Activated naive CD8-positive, alpha-beta T cell treated with anti-CD3 and anti-CD28 coated beads for 36 hours (primary cell): ENCODE measurements at regions not wholly inside any gene's neighbourhood (a gene's known extent, or its start where the extent isn't known, plus 50 kb on each side); places are given as distances from the start of the nearest gene placed in this dataset.

Source experiments
- DNase-seq: peaks from one replicate; pipeline ENCODE4 v3.0.0; 2021
- H3K27ac Mint-ChIP-seq: one replicate; pipeline ENCODE4 v1.8.0; 2022; ENCODE audit warnings: mild to moderate bottlenecking, moderate library complexity, mixed read lengths
- H3K27me3 Mint-ChIP-seq: one replicate; pipeline ENCODE4 v1.8.0; 2022; ENCODE audit warnings: mild to moderate bottlenecking, mixed read lengths
- H3K36me3 Mint-ChIP-seq: one replicate; pipeline ENCODE4 v1.8.0; 2021; ENCODE audit warnings: mild to moderate bottlenecking, mixed read lengths
- H3K4me1 Mint-ChIP-seq: one replicate; pipeline ENCODE4 v1.8.0; 2021; ENCODE audit warnings: mixed read lengths
- H3K4me3 Mint-ChIP-seq: one replicate; pipeline ENCODE4 v1.8.0; 2022; ENCODE audit warnings: mild to moderate bottlenecking, moderate library complexity, mixed read lengths
- H3K9me3 Mint-ChIP-seq: one replicate; pipeline ENCODE4 v1.8.0; 2022; ENCODE audit warnings: mixed read lengths

DNA sequence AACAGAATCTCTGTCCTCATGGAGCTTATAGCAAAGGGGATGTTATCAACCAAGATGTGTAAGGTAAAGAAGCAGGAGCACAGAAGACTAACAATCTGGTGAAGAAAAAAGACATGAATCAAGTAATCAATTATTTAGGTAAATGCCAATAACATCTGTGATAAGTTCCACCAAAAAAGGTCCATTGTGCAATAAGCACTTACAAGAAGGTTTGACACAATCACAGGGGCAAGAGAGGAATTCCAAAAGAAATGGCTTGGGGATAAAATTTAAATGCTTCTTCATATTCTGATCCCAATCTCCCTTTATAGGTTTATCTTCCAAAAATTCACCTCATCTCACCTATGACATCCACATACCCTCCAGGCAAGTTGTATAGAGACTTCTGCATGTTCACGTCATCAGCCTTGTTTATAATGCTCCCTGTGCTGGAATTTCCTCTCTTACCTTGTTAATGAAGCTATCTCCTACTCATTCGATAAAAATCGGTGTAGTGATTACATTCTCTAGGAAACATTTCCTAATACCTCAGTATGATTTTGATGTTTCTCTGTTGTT, 53.6 kb upstream of the DPT start:
- Mint-ChIP-seq H3K27ac (no peak overlapping the region), H3K36me3 (no peaks in the 10 kb centered on the region), H3K4me3 (no peak overlapping the region), H3K27me3 (peaks cover 5% of the 10 kb centered on the region), H3K9me3 (no peaks in the 10 kb centered on the region), H3K4me1 (no peaks in the 10 kb centered on the region)
- DNase-seq: no peak

- Mint-ChIP-seq H3K4me3 (no peak overlapping the region), H3K27ac (no peak overlapping the region), H3K4me1 (no peaks in the 10 kb centered on the region), H3K36me3 (no peaks in the 10 kb centered on the region), H3K27me3 (peaks cover 5% of the 10 kb centered on the region), H3K9me3 (no peaks in the 10 kb centered on the region)
- no peak for DNase-seq
Observed at GRCh38 chr1:168783458-168784210, 54.6 kb upstream of the DPT start.

- no peaks in the 10 kb centered on the region for H3K4me1 Mint-ChIP-seq
- peaks cover 5% of the 10 kb centered on the region for H3K27me3 Mint-ChIP-seq
Observed at GRCh38 chr1:168786476-168787330, 57.7 kb upstream of the DPT start.

GRCh38 chr1:168788258-168788657, 59.3 kb upstream of the DPT start:
- Mint-ChIP-seq H3K27me3 (peaks cover 5% of the 10 kb centered on the region), H3K4me3 (no peak overlapping the region), H3K4me1 (peaks cover 1% of the 10 kb centered on the region), H3K36me3 (no peaks in the 10 kb centered on the region), H3K9me3 (no peaks in the 10 kb centered on the region), H3K27ac (no peak overlapping the region)
- DNase-seq: no peak

More at GRCh38 chr1:168786476-168787330, 57.7 kb upstream of the DPT start:
- H3K36me3 Mint-ChIP-seq: no peaks in the 10 kb centered on the region
- no peak overlapping the region for H3K27ac Mint-ChIP-seq
- no peaks in the 10 kb centered on the region for H3K9me3 Mint-ChIP-seq
- no peak for DNase-seq
- H3K4me3 Mint-ChIP-seq: no peak overlapping the region

- Mint-ChIP-seq H3K9me3 (no peaks in the 10 kb centered on the region), H3K4me3 (no peak overlapping the region), H3K4me1 (peaks cover 1% of the 10 kb centered on the region), H3K27ac (no peak overlapping the region), H3K27me3 (peaks cover 8% of the 10 kb centered on the region), H3K36me3 (no peaks in the 10 kb centered on the region)
- no peak for DNase-seq
Observed at GRCh38 chr1:168789501-168789900, 60.5 kb upstream of the DPT start.

- no peak for DNase-seq
- H3K27ac Mint-ChIP-seq: no peak overlapping the region
- H3K36me3 Mint-ChIP-seq: no peaks in the 10 kb centered on the region
- peaks cover 3% of the 10 kb centered on the region for H3K27me3 Mint-ChIP-seq
- H3K9me3 Mint-ChIP-seq: no peaks in the 10 kb centered on the region
- no peak overlapping the region for H3K4me3 Mint-ChIP-seq
- peaks cover 1% of the 10 kb centered on the region for H3K4me1 Mint-ChIP-seq
Observed at GRCh38 chr1:168792142-168792541, 63.1 kb upstream of the DPT start.

DNA sequence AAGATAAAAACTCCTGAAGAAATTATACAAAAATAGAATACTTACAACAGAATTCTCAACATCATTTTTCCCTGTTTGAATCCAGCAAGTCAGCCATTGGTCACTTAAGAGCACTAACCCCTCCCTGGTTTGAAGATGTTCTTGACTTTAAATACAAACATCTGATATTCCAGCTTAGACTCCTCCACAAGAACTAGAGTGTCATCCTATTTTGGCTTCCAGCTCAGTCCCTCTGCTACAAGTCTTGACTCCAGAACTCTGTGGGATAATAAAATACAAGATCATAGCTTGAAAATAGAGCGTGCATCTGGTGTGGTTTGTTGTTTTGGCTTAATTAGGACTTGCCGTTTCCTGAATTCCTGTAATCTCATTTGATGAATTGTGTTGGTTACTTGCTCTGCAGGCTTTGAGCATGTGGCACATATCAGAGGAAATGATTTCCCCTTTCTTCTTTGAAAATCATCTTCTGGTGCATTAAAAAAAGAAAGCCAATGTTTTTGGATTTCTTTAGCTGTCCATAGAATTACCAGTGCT, 63.7 kb upstream of the DPT start:
- H3K27me3 Mint-ChIP-seq: peaks cover 3% of the 10 kb centered on the region
- no peaks in the 10 kb centered on the region for H3K9me3 Mint-ChIP-seq
- DNase-seq: no peak
- no peaks in the 10 kb centered on the region for H3K36me3 Mint-ChIP-seq
- peaks cover 1% of the 10 kb centered on the region for H3K4me1 Mint-ChIP-seq
- no peak overlapping the region for H3K27ac Mint-ChIP-seq
- no peak overlapping the region for H3K4me3 Mint-ChIP-seq

DNA sequence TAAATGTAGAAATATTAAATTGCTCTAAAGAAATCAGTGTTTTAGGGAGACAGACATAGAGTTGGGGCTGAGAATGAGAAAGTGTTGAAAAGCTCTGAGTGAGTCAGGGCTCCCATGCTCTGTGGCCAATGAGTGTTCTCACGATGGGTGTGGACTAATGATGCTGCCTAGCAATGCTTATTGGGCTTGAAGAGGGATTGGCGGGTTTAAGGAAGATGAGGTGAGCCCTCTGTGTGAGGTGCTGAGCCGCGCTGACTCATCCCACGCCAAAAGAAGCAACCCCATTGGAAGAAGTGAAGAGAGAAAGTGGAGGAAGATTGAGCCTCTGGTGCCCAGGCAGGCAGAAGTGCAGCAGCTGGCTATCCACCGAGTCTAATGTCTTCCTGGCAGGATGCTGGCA, 65.1 kb upstream of the DPT start:
- Mint-ChIP-seq H3K36me3 (no peaks in the 10 kb centered on the region), H3K27me3 (peaks cover 3% of the 10 kb centered on the region), H3K9me3 (no peaks in the 10 kb centered on the region), H3K4me1 (peaks cover 1% of the 10 kb centered on the region), H3K27ac (no peak overlapping the region), H3K4me3 (no peak overlapping the region)
- DNase-seq: no peak

- H3K9me3 Mint-ChIP-seq: no peaks in the 10 kb centered on the region
- H3K4me1 Mint-ChIP-seq: peaks cover 1% of the 10 kb centered on the region
- no peak overlapping the region for H3K27ac Mint-ChIP-seq
- H3K4me3 Mint-ChIP-seq: no peak overlapping the region
- no peak for DNase-seq
- no peaks in the 10 kb centered on the region for H3K36me3 Mint-ChIP-seq
- peaks cover 3% of the 10 kb centered on the region for H3K27me3 Mint-ChIP-seq
Observed at GRCh38 chr1:168795681-168796080, 66.7 kb upstream of the DPT start.

- no peaks in the 10 kb centered on the region for H3K27me3 Mint-ChIP-seq
- H3K4me3 Mint-ChIP-seq: no peak overlapping the region
- DNase-seq: no peak
- no peaks in the 10 kb centered on the region for H3K4me1 Mint-ChIP-seq
- no peaks in the 10 kb centered on the region for H3K9me3 Mint-ChIP-seq
- no peaks in the 10 kb centered on the region for H3K36me3 Mint-ChIP-seq
- no peak overlapping the region for H3K27ac Mint-ChIP-seq
Observed at GRCh38 chr1:168799927-168800605, 71.1 kb upstream of the DPT start.

- H3K4me1 Mint-ChIP-seq: no peaks in the 10 kb centered on the region
- DNase-seq: no peak
- no peaks in the 10 kb centered on the region for H3K27me3 Mint-ChIP-seq
- no peak overlapping the region for H3K27ac Mint-ChIP-seq
- no peak overlapping the region for H3K4me3 Mint-ChIP-seq
- H3K36me3 Mint-ChIP-seq: no peaks in the 10 kb centered on the region
- H3K9me3 Mint-ChIP-seq: no peaks in the 10 kb centered on the region
Observed at GRCh38 chr1:168801032-168801745, 72.2 kb upstream of the DPT start.

- no peak for DNase-seq
- Mint-ChIP-seq H3K27me3 (no peaks in the 10 kb centered on the region), H3K27ac (no peak overlapping the region), H3K4me1 (no peaks in the 10 kb centered on the region), H3K9me3 (no peaks in the 10 kb centered on the region), H3K4me3 (no peak overlapping the region), H3K36me3 (no peaks in the 10 kb centered on the region)
Observed at GRCh38 chr1:168803806-168804510, 75.0 kb upstream of the DPT start.

DNA sequence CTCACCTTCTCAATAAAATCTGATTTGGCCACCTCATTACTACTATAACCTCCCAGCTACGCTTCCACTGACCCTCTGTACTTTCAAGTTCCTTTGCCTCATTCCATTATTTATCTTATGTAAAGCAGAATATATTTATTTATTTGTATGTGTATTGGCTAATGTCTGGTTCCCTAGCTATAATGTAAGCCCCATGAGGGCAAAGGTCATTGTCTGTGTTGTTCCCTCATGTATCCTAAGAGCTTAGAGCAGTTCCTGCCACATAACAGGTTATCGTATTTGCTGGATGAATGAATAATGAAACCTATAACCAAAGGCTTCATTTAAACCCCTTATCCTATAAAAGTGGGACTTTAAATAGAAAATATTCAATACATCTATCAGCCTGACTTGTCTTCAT, 77.9 kb upstream of the DPT start:
- H3K4me3 Mint-ChIP-seq: no peak overlapping the region
- H3K4me1 Mint-ChIP-seq: no peaks in the 10 kb centered on the region
- H3K27ac Mint-ChIP-seq: no peak overlapping the region
- H3K27me3 Mint-ChIP-seq: no peaks in the 10 kb centered on the region
- DNase-seq: no peak
- no peaks in the 10 kb centered on the region for H3K36me3 Mint-ChIP-seq
- H3K9me3 Mint-ChIP-seq: no peaks in the 10 kb centered on the region

GRCh38 chr1:168811176-168811575, 82.2 kb upstream of the DPT start:
- Mint-ChIP-seq H3K4me1 (no peaks in the 10 kb centered on the region), H3K4me3 (no peak overlapping the region), H3K36me3 (no peaks in the 10 kb centered on the region), H3K27ac (no peak overlapping the region), H3K9me3 (peaks cover 2% of the 10 kb centered on the region), H3K27me3 (no peaks in the 10 kb centered on the region)
- no peak for DNase-seq
